ENCODE measurements at regions not wholly inside any gene's neighbourhood (a gene's known extent, or its start where the extent isn't known, plus 50 kb on each side); places are given as distances from the start of the nearest gene placed in this dataset.
A peak's percentile ranks its signal among the peaks of the same experiment; 100 is the strongest.

- intact Hi-C loops (cut with DNase I, micrococcal nuclease), result no loop called here
- Histone ChIP-seq H3K4me3 (no peak overlapping the region), H3K4me1 (ENCODE audit: low read depth) (peaks cover 44% of the 10 kb centered on the region), H3K36me3 (ENCODE audit: low read depth) (no peaks in the 10 kb centered on the region), H3K9me3 (no peaks in the 10 kb centered on the region)
- peak; percentile 71 for ATAC-seq
- no peak for TF ChIP-seq CTCF (IDR thresholded peaks at IDR 0.05)
- DNase-seq, result peak in 1 of 3 donors; percentile 17
Observed at GRCh38 chr5:125408448-125409233, 662.2 kb upstream of the ZNF608 start.

- Histone ChIP-seq H3K4me1 (ENCODE audit: low read depth) (peaks cover 44% of the 10 kb centered on the region), H3K4me3 (no peak overlapping the region), H3K9me3 (no peaks in the 10 kb centered on the region), H3K36me3 (ENCODE audit: low read depth) (no peaks in the 10 kb centered on the region)
- peak in 1 of 3 donors; percentile 25 for DNase-seq
- TF ChIP-seq CTCF (IDR thresholded peaks at IDR 0.05), result no peak
- intact Hi-C loops (cut with DNase I, micrococcal nuclease), result no loop called here
- peak; percentile 59 for ATAC-seq
Observed at GRCh38 chr5:125409234-125409860, 662.9 kb upstream of the ZNF608 start.

- no peaks in the 10 kb centered on the region for H3K9me3 ChIP-seq
- ATAC-seq (no peak), DNase-seq (peak in 1 of 3 donors; percentile 10)
- no peak overlapping the region for H3K4me3 ChIP-seq
- no peaks in the 10 kb centered on the region for H3K36me3 ChIP-seq (ENCODE audit: low read depth)
- intact Hi-C loops (cut with DNase I, micrococcal nuclease), result no loop called here
- no peak for TF ChIP-seq CTCF (IDR thresholded peaks at IDR 0.05)
- peaks cover 44% of the 10 kb centered on the region for H3K4me1 ChIP-seq (ENCODE audit: low read depth)
Observed at GRCh38 chr5:125409861-125410536, 663.6 kb upstream of the ZNF608 start.

GRCh38 chr5:125410537-125411070, 664.2 kb upstream of the ZNF608 start:
- no peak for TF ChIP-seq CTCF (IDR thresholded peaks at IDR 0.05)
- Histone ChIP-seq H3K36me3 (ENCODE audit: low read depth) (no peaks in the 10 kb centered on the region), H3K9me3 (no peaks in the 10 kb centered on the region), H3K4me3 (no peak overlapping the region), H3K4me1 (ENCODE audit: low read depth) (peaks cover 44% of the 10 kb centered on the region)
- DNase-seq, result no peak
- intact Hi-C loops (cut with DNase I, micrococcal nuclease), result no loop called here
- no peak for ATAC-seq

GRCh38 chr5:125411071-125411743, 664.8 kb upstream of the ZNF608 start:
- peak in 1 of 3 donors; percentile 64 for DNase-seq
- Histone ChIP-seq H3K36me3 (ENCODE audit: low read depth) (no peaks in the 10 kb centered on the region), H3K4me3 (no peak overlapping the region), H3K9me3 (no peaks in the 10 kb centered on the region), H3K4me1 (ENCODE audit: low read depth) (peaks cover 44% of the 10 kb centered on the region)
- intact Hi-C loops (cut with DNase I, micrococcal nuclease), result no loop called here
- TF ChIP-seq CTCF (IDR thresholded peaks at IDR 0.05), result no peak
- ATAC-seq, result no peak

Measured in mucosa of descending colon (tissue), 3 donors.